Endothelial cell (in vitro differentiated cells): ENCODE measurements at regions not wholly inside any gene's neighbourhood (a gene's known extent, or its start where the extent isn't known, plus 50 kb on each side); places are given as distances from the start of the nearest gene placed in this dataset.
"Not testable (repeated sequence)": the region's sequence is repeated elsewhere in the genome, so short reads cannot be mapped to it uniquely, and the experiment has no call there.

Experiments
- DNase-seq: peaks from one replicate; pipeline ENCODE4 v3.0.0; 2021; ENCODE audit warnings: low spot score
- H3K27ac Mint-ChIP-seq: one replicate; pipeline ENCODE4 v1.8.0; 2021; ENCODE audit warnings: mixed read lengths, inconsistent platforms; ENCODE audit not compliant: unreplicated experiment
- H3K27me3 Mint-ChIP-seq: one replicate; pipeline ENCODE4 v1.8.0; 2021; ENCODE audit warnings: mild to moderate bottlenecking, moderate library complexity, mixed read lengths, inconsistent platforms; ENCODE audit not compliant: unreplicated experiment
- H3K36me3 Mint-ChIP-seq: one replicate; pipeline ENCODE4 v1.8.0; 2021; ENCODE audit warnings: mild to moderate bottlenecking, low read depth, mixed read lengths, inconsistent platforms; ENCODE audit not compliant: unreplicated experiment
- H3K4me1 Mint-ChIP-seq: one replicate; pipeline ENCODE4 v1.8.0; 2021; ENCODE audit warnings: mild to moderate bottlenecking, mixed read lengths, inconsistent platforms; ENCODE audit not compliant: unreplicated experiment
- H3K4me3 Mint-ChIP-seq: one replicate; pipeline ENCODE4 v1.8.0; 2021; ENCODE audit warnings: mild to moderate bottlenecking, mixed read lengths, inconsistent platforms; ENCODE audit not compliant: unreplicated experiment
- H3K9me3 Mint-ChIP-seq: one replicate; pipeline ENCODE4 v1.8.0; 2021; ENCODE audit warnings: mixed read lengths, inconsistent platforms; ENCODE audit not compliant: unreplicated experiment
- TF ChIP-seq, protein P1 (sequence below): fragments of 200-600 bp; sonication (generic); IDR thresholded peaks from one replicate; pipeline ENCODE4 v1.5.0; 2021; ENCODE audit warnings: antibody characterized with exemption; ENCODE audit not compliant: unreplicated experiment

DNA sequence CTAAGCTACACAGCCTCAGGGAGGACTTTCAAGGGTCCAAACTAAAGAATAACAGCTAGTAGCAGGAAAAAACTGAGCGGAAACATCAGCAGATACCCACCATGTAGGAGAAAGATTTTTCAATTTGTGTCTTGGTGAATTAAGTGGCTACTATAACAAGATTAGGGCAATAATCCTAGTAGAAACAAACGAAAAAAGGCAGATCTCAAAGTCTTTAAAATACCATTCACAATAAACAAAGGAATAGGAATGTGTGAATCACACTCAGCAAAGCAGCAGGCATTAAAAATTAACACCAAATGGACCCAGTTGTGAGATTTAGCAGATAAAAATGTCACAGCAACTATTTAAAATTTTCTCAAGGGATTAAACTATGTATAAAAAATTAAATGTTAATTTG lies 761.2 kb downstream of the TENT5A start:
- Mint-ChIP-seq H3K27me3 (no peaks in the 10 kb centered on the region), H3K27ac (no peak overlapping the region)
- TF ChIP-seq, protein P1, sequence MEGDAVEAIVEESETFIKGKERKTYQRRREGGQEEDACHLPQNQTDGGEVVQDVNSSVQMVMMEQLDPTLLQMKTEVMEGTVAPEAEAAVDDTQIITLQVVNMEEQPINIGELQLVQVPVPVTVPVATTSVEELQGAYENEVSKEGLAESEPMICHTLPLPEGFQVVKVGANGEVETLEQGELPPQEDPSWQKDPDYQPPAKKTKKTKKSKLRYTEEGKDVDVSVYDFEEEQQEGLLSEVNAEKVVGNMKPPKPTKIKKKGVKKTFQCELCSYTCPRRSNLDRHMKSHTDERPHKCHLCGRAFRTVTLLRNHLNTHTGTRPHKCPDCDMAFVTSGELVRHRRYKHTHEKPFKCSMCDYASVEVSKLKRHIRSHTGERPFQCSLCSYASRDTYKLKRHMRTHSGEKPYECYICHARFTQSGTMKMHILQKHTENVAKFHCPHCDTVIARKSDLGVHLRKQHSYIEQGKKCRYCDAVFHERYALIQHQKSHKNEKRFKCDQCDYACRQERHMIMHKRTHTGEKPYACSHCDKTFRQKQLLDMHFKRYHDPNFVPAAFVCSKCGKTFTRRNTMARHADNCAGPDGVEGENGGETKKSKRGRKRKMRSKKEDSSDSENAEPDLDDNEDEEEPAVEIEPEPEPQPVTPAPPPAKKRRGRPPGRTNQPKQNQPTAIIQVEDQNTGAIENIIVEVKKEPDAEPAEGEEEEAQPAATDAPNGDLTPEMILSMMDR: no peak

DNA sequence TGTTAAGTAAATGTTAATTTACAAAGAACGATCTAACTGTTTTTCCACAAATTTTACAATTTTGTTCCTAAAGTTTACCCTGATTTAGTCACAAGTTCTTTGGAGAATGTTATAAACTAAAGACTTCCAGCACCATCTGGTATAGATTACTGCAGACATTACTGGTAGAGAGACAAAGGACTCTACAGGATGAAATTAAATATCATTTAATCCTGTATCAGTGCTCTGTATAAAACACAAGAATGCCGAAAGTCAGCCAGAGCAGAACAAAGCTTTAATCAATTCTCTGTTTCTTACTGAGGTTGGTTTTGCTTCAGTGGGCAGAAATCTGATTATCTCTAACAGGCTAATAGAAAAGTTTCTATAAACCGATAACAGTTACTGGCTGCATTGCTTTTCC lies 763.6 kb downstream of the TENT5A start:
- Mint-ChIP-seq H3K9me3 (no peaks in the 10 kb centered on the region), H3K36me3 (no peaks in the 10 kb centered on the region), H3K4me3 (no peak overlapping the region), H3K4me1 (no peaks in the 10 kb centered on the region), H3K27me3 (no peaks in the 10 kb centered on the region), H3K27ac (no peak overlapping the region)
- TF ChIP-seq, protein P1: no peak
- no peak for DNase-seq

More for the DNA sequence above, 761.2 kb downstream of the TENT5A start:
- Mint-ChIP-seq H3K4me3 (no peak overlapping the region), H3K9me3 (no peaks in the 10 kb centered on the region), H3K4me1 (no peaks in the 10 kb centered on the region), H3K36me3 (no peaks in the 10 kb centered on the region)
- DNase-seq: no peak

GRCh38 chr6:80988286-80988685 lies 764.2 kb downstream of the TENT5A start:
- TF ChIP-seq, protein P1: no peak
- Mint-ChIP-seq H3K4me3 (no peak overlapping the region), H3K27ac (no peak overlapping the region), H3K4me1 (no peaks in the 10 kb centered on the region), H3K27me3 (no peaks in the 10 kb centered on the region), H3K36me3 (no peaks in the 10 kb centered on the region), H3K9me3 (no peaks in the 10 kb centered on the region)
- DNase-seq: no peak

- not testable (repeated sequence) for H3K36me3 Mint-ChIP-seq, DNase-seq
Observed at GRCh38 chr6:80981226-80981625, 771.3 kb downstream of the TENT5A start.

GRCh38 chr6:80976336-80976735 lies 776.1 kb downstream of the TENT5A start:
- Mint-ChIP-seq H3K9me3 (peaks cover 6% of the 10 kb centered on the region), H3K4me3 (no peak overlapping the region), H3K4me1 (no peaks in the 10 kb centered on the region), H3K36me3 (peaks cover 7% of the 10 kb centered on the region), H3K27ac (no peak overlapping the region), H3K27me3 (no peaks in the 10 kb centered on the region)
- TF ChIP-seq, protein P1: no peak
- no peak for DNase-seq

More at GRCh38 chr6:80981226-80981625, 771.3 kb downstream of the TENT5A start:
- not testable (repeated sequence) for H3K4me3 Mint-ChIP-seq, H3K4me1 Mint-ChIP-seq, H3K27me3 Mint-ChIP-seq, H3K9me3 Mint-ChIP-seq, H3K27ac Mint-ChIP-seq

DNA sequence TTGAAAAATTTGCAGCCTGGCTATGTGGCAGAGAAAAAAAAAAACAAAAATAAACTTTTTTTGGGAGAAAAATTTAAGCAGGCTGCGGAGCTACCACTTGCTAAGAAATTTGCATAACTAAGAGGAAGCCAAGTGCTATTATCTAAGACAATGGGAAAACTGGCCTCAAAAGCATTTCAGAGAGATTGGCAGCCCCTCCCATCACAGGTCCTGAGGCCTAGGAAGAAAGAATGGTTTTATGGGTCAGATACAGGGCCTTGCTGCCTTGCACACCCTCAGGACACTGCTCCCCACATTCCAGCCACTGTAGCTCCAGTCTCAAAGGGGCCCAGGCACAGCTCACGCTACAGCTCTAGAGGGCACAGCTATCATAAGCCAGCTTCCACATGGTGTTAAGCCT lies 777.9 kb downstream of the TENT5A start:
- Mint-ChIP-seq H3K36me3 (peaks cover 7% of the 10 kb centered on the region), H3K27me3 (no peaks in the 10 kb centered on the region), H3K27ac (no peak overlapping the region), H3K9me3 (peaks cover 6% of the 10 kb centered on the region), H3K4me3 (no peak overlapping the region), H3K4me1 (peaks cover 2% of the 10 kb centered on the region)
- no peak for DNase-seq
- TF ChIP-seq, protein P1: no peak
